A549 (cell line): ENCODE measurements at regions not wholly inside any gene's neighbourhood (a gene's known extent, or its start where the extent isn't known, plus 50 kb on each side); places are given as distances from the start of the nearest gene placed in this dataset.

ENCODE experiments used
- CBX8 ChIP-seq: fragments of 200-600 bp; sonication (generic); IDR thresholded peaks from 2 replicates; pipeline ENCODE4 v1.6.1; 2016
- CHD4 ChIP-seq: fragments of 200-600 bp; sonication (generic); IDR thresholded peaks from 2 replicates; pipeline ENCODE4 v1.6.1; 2016; ENCODE audit warnings: antibody characterized with exemption, mild to moderate bottlenecking, borderline replicate concordance
- EP300 ChIP-seq, 2 experiments: fragments of >200 bp; sonication (Bioruptor Twin); formaldehyde crosslinking; IDR thresholded peaks; 2 replicates in 1 of 2; 3 replicates in 1 of 2; pipeline ENCODE4 v1.6.1; 2016 to 2017
- HOXA7 ChIP-seq: fragments of 250-450 bp; sonication (Bioruptor Pico); IDR thresholded peaks from 2 replicates; pipeline ENCODE4 v1.5.0; 2020; ENCODE audit warnings: mild to moderate bottlenecking, moderate library complexity
- POLR2A ChIP-seq: IDR thresholded peaks from 2 replicates; pipeline ENCODE4 v1.6.1; 2012; ENCODE audit warnings: mild to moderate bottlenecking, low read length
- SMC3 ChIP-seq: fragments of >200 bp; sonication (Bioruptor Twin); formaldehyde crosslinking; IDR thresholded peaks from 3 replicates; pipeline ENCODE4 v1.6.1; 2018; ENCODE audit warnings: inconsistent platforms
- TF ChIP-seq, protein P1 (sequence below): fragments of >200 bp; sonication (Bioruptor Twin); formaldehyde crosslinking; IDR thresholded peaks from 3 replicates; pipeline ENCODE4 v1.5.1; 2016
- TF ChIP-seq, protein P2 (sequence below): fragments of 150-350 bp; IDR thresholded peaks from 2 replicates; pipeline ENCODE4 v1.6.1; 2014; ENCODE audit warnings: low read depth, mild to moderate bottlenecking, low read length
- TF ChIP-seq, protein P3 (sequence below): fragments of 200-600 bp; sonication (generic); IDR thresholded peaks from 2 replicates; pipeline ENCODE4 v1.6.1; 2016; ENCODE audit warnings: antibody characterized with exemption, mild to moderate bottlenecking, moderate library complexity

DNA sequence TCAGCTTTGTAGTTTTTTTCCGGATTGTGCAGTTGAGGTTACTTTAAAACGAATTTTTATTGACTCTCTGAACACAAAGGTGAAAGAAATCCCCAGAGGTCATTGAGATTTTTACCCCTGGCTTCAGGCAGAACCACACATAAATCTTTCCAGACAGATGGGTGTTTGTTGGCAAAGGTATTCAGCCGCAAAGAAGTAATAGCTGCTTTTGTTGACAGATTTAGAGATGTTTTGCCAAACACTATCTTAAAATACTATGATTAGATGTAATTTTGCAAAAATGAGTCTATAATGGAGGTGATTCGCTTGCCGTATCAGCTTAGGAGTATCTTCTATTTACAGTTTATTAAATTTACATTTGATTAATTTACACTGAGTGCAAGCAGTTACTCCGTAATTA is 418.3 kb upstream of the CLINT1 start:
- TF ChIP-seq POLR2A (no peak), HOXA7 (no peak), EP300 (IDR thresholded peaks at IDR 0.05) (no peak), CHD4 (no peak), CBX8 (no peak), SMC3 (no peak)
- TF ChIP-seq, protein P1, sequence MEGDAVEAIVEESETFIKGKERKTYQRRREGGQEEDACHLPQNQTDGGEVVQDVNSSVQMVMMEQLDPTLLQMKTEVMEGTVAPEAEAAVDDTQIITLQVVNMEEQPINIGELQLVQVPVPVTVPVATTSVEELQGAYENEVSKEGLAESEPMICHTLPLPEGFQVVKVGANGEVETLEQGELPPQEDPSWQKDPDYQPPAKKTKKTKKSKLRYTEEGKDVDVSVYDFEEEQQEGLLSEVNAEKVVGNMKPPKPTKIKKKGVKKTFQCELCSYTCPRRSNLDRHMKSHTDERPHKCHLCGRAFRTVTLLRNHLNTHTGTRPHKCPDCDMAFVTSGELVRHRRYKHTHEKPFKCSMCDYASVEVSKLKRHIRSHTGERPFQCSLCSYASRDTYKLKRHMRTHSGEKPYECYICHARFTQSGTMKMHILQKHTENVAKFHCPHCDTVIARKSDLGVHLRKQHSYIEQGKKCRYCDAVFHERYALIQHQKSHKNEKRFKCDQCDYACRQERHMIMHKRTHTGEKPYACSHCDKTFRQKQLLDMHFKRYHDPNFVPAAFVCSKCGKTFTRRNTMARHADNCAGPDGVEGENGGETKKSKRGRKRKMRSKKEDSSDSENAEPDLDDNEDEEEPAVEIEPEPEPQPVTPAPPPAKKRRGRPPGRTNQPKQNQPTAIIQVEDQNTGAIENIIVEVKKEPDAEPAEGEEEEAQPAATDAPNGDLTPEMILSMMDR: no peak
- TF ChIP-seq, protein P2, sequence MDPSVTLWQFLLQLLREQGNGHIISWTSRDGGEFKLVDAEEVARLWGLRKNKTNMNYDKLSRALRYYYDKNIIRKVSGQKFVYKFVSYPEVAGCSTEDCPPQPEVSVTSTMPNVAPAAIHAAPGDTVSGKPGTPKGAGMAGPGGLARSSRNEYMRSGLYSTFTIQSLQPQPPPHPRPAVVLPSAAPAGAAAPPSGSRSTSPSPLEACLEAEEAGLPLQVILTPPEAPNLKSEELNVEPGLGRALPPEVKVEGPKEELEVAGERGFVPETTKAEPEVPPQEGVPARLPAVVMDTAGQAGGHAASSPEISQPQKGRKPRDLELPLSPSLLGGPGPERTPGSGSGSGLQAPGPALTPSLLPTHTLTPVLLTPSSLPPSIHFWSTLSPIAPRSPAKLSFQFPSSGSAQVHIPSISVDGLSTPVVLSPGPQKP: no peak
- TF ChIP-seq, protein P3, sequence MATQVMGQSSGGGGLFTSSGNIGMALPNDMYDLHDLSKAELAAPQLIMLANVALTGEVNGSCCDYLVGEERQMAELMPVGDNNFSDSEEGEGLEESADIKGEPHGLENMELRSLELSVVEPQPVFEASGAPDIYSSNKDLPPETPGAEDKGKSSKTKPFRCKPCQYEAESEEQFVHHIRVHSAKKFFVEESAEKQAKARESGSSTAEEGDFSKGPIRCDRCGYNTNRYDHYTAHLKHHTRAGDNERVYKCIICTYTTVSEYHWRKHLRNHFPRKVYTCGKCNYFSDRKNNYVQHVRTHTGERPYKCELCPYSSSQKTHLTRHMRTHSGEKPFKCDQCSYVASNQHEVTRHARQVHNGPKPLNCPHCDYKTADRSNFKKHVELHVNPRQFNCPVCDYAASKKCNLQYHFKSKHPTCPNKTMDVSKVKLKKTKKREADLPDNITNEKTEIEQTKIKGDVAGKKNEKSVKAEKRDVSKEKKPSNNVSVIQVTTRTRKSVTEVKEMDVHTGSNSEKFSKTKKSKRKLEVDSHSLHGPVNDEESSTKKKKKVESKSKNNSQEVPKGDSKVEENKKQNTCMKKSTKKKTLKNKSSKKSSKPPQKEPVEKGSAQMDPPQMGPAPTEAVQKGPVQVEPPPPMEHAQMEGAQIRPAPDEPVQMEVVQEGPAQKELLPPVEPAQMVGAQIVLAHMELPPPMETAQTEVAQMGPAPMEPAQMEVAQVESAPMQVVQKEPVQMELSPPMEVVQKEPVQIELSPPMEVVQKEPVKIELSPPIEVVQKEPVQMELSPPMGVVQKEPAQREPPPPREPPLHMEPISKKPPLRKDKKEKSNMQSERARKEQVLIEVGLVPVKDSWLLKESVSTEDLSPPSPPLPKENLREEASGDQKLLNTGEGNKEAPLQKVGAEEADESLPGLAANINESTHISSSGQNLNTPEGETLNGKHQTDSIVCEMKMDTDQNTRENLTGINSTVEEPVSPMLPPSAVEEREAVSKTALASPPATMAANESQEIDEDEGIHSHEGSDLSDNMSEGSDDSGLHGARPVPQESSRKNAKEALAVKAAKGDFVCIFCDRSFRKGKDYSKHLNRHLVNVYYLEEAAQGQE: no peak
